ENCODE measurements at regions not wholly inside any gene's neighbourhood (a gene's known extent, or its start where the extent isn't known, plus 50 kb on each side); places are given as distances from the start of the nearest gene placed in this dataset.

DNA sequence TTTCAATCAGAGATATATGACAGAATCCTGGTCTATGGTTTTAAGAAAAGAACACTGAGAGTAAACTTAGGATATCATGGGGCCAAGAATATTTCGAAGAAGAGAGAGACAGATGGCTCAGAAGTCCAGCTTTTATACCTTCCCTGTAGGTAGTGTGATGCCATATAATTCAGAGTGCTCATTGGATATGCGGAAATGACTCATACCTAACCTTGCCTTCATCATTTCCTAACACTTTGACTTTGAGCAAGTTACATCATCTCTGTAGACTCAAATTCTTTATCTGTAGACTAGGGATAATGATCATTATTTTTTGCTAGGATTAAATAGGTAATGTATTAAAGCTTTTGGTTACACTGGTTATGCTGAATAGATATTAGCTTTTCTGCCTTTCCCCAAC is 461.6 kb upstream of the CNTNAP5 start:
- Histone ChIP-seq H3K27me3 (replicated peaks in 1 of 2; ENCODE audit: control insufficient read depth in 2 of 2, insufficient read depth in 2 of 2, low read length in 1 of 2) (no peaks in the 10 kb centered on the region), H3K9ac (ENCODE audit: control insufficient read depth, insufficient read depth, low read length) (no peak overlapping the region), H3K9me3 (replicated peaks; ENCODE audit: control insufficient read depth, insufficient read depth, low read length) (no peaks in the 10 kb centered on the region), H2AFZ (ENCODE audit: control insufficient read depth, low read depth, low read length) (no peak overlapping the region), H3K36me3 (ENCODE audit: control insufficient read depth in 2 of 2, insufficient read depth in 2 of 2, low read length in 1 of 2) (no peaks in the 10 kb centered on the region), H3K27ac (ENCODE audit: control insufficient read depth, insufficient read depth) (no peak overlapping the region), H3K4me3 (no peak overlapping the region), H3K4me2 (ENCODE audit: control insufficient read depth, insufficient read depth) (no peak overlapping the region), H3K79me2 (ENCODE audit: control insufficient read depth, insufficient read depth, low read length) (no peaks in the 10 kb centered on the region), H4K20me1 (ENCODE audit: control insufficient read depth, insufficient read depth) (no peaks in the 10 kb centered on the region), H3K4me1 (ENCODE audit: control insufficient read depth, insufficient read depth, low read length) (no peaks in the 10 kb centered on the region)
- TF ChIP-seq, protein P1, sequence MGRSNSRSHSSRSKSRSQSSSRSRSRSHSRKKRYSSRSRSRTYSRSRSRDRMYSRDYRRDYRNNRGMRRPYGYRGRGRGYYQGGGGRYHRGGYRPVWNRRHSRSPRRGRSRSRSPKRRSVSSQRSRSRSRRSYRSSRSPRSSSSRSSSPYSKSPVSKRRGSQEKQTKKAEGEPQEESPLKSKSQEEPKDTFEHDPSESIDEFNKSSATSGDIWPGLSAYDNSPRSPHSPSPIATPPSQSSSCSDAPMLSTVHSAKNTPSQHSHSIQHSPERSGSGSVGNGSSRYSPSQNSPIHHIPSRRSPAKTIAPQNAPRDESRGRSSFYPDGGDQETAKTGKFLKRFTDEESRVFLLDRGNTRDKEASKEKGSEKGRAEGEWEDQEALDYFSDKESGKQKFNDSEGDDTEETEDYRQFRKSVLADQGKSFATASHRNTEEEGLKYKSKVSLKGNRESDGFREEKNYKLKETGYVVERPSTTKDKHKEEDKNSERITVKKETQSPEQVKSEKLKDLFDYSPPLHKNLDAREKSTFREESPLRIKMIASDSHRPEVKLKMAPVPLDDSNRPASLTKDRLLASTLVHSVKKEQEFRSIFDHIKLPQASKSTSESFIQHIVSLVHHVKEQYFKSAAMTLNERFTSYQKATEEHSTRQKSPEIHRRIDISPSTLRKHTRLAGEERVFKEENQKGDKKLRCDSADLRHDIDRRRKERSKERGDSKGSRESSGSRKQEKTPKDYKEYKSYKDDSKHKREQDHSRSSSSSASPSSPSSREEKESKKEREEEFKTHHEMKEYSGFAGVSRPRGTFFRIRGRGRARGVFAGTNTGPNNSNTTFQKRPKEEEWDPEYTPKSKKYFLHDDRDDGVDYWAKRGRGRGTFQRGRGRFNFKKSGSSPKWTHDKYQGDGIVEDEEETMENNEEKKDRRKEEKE (IDR thresholded peaks at IDR 0.05), result no peak
- TF ChIP-seq ZBTB33 (IDR thresholded peaks at IDR 0.05), result no peak
- in situ Hi-C loops (cut with MboI), result no loop called here
- DNase-seq (ENCODE audit: low read depth, low spot score) (no peak), FAIRE-seq (no peak), ATAC-seq (no peak)
- BruUV-seq (replicated peaks), result no TSS peak
- ChIA-PET RAD21 (ENCODE audit: unreplicated experiment) (no interaction called here), CTCF (no interaction called here), SMC1A (ENCODE audit: uncharacterized antibody, unreplicated experiment) (no interaction called here), POLR2A (no interaction called here)
- WGBS (ENCODE audit: insufficient coverage, insufficient replicate concordance, low lambda C conversion rate, missing lambda C conversion rate), result 16% methylated on average over 2 of the region's 2 CpGs
- intact Hi-C loops (cut with micrococcal nuclease; ENCODE audit: unreplicated experiment), result no loop called here
